ENCODE measurements at regions not wholly inside any gene's neighbourhood (a gene's known extent, or its start where the extent isn't known, plus 50 kb on each side); places are given as distances from the start of the nearest gene placed in this dataset.

DNA sequence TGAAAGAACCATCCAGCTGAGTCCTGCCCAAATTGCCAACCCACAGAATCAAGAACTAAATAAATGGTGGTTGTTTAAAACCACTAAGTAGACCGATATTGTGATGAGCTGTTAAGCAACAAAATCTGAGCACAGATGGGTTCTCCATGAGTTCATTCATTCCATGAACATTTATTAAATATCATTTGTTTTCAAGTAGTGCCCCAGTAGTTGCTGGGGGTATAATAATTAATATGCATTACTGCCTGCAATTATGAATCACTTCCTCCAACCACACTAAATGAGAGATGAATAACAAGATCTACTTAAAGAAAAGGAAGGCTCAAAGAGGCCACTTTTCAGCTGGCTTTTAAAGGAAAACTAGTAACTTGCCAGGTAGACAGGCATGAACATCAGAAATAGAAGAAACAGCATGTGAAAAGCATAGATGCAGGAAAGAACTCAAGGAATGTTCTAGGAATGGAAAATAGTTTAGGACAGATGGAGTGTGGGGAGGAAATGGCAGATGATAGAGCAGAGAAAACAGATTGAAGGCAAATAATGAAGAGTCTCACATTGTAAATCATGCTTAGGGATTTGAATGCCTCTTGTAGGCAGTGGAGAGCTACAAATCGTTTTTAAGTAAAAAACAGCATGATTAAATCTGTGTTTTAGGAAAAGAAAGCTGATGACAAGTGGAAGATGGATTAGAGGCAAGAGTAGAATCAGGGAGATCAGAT lies 641.7 kb upstream of the DIPK2B start:
- Histone ChIP-seq H3K4me1 (ENCODE audit: control insufficient read depth, insufficient read depth, low read length) (peaks cover 7% of the 10 kb centered on the region; the same call in 1 of the 2 replicates), H3K4me3 (ENCODE audit: low read depth, low read length) (no peak overlapping the region), H3K9ac (ENCODE audit: low read length) (no peak overlapping the region), H3K9me3 (ENCODE audit: control insufficient read depth, insufficient read depth, low read depth, low read length) (no peaks in the 10 kb centered on the region; the same call in 1 of the 2 replicates), H3K36me3 (ENCODE audit: control insufficient read depth, insufficient read depth, low read length) (peaks cover 93% of the 10 kb centered on the region), H3K27ac (ENCODE audit: low read depth, low read length) (no peak overlapping the region), H3K27me3 (ENCODE audit: control insufficient read depth, insufficient read depth, low read length) (no peaks in the 10 kb centered on the region)

GRCh38 chrX:45840411-45840950 lies 639.8 kb upstream of the DIPK2B start:
- Histone ChIP-seq H3K27ac (ENCODE audit: low read depth, low read length) (no peak overlapping the region), H3K27me3 (ENCODE audit: control insufficient read depth, insufficient read depth, low read length) (no peaks in the 10 kb centered on the region), H3K4me3 (ENCODE audit: low read depth, low read length) (no peak overlapping the region), H3K4me1 (ENCODE audit: control insufficient read depth, insufficient read depth, low read length) (peaks cover 7% of the 10 kb centered on the region; the same call in 1 of the 2 replicates), H3K9me3 (ENCODE audit: control insufficient read depth, insufficient read depth, low read depth, low read length) (no peaks in the 10 kb centered on the region; the same call in 1 of the 2 replicates), H3K36me3 (ENCODE audit: control insufficient read depth, insufficient read depth, low read length) (peaks cover 80% of the 10 kb centered on the region), H3K9ac (ENCODE audit: low read length) (no peak overlapping the region)

DNA sequence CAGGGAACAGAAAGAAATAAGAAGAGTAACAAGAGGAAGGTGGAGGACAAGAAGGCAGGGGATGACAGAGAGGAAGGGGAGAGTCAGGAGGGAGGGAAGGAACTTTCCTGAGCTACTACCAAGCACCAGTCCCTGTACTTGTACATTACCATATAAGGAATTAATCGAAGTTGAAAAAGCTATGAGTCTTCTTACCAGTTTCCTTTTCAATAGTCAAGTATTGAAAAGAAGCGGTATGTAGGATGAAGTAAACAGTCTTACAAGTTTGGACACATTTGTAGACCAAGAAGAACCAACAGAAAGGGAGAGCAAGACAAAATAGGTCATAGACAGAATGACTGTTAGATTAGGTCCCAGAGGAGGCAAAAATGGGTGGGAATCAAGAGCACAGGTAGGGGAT lies 629.7 kb upstream of the DIPK2B start:
- H3K9ac ChIP-seq (ENCODE audit: low read length) = peak overlapping the region; percentile 26
- H3K27me3 ChIP-seq (ENCODE audit: control insufficient read depth, insufficient read depth, low read length) = no peaks in the 10 kb centered on the region
- H3K4me1 ChIP-seq (ENCODE audit: control insufficient read depth, insufficient read depth, low read length) = peaks cover 40% of the 10 kb centered on the region
- peaks cover 75% of the 10 kb centered on the region for H3K36me3 ChIP-seq (ENCODE audit: control insufficient read depth, insufficient read depth, low read length)
- no peak overlapping the region for H3K4me3 ChIP-seq (ENCODE audit: low read depth, low read length)
- no peaks in the 10 kb centered on the region for H3K9me3 ChIP-seq (ENCODE audit: control insufficient read depth, insufficient read depth, low read depth, low read length)
- H3K27ac ChIP-seq (ENCODE audit: low read depth, low read length) = peak overlapping the region; percentile 64

DNA sequence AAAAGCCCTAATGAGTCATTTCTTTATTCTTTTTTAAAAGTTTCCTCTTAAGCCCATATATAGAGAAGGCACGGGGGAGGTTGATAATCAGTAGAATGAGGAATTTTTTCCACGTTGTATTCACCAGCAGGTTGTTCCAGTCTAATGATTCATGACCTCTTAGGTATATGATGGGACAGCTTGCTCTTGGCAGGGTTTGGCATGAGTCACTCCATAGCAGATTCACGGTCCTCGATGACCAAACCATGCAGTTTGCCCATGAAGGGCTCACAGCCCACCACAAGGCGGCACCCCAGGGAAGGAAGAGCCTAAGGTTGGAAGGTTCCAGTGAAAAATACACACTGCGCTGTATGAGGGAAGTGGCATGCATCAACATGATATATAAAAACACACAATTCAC lies 623.8 kb upstream of the DIPK2B start:
- H3K27me3 ChIP-seq (ENCODE audit: control insufficient read depth, insufficient read depth, low read length) = no peaks in the 10 kb centered on the region
- H3K9me3 ChIP-seq (ENCODE audit: control insufficient read depth, insufficient read depth, low read depth, low read length) = no peaks in the 10 kb centered on the region
- H3K4me3 ChIP-seq (ENCODE audit: low read depth, low read length) = no peak overlapping the region
- no peaks in the 10 kb centered on the region for H3K4me1 ChIP-seq (ENCODE audit: control insufficient read depth, insufficient read depth, low read length)
- H3K9ac ChIP-seq (ENCODE audit: low read length) = no peak overlapping the region
- peaks cover 83% of the 10 kb centered on the region for H3K36me3 ChIP-seq (ENCODE audit: control insufficient read depth, insufficient read depth, low read length)
- no peak overlapping the region for H3K27ac ChIP-seq (ENCODE audit: low read depth, low read length)

- Histone ChIP-seq H3K4me1 (ENCODE audit: control insufficient read depth, insufficient read depth, low read length) (no peaks in the 10 kb centered on the region), H3K9me3 (ENCODE audit: control insufficient read depth, insufficient read depth, low read depth, low read length) (no peaks in the 10 kb centered on the region), H3K4me3 (ENCODE audit: low read depth, low read length) (no peak overlapping the region), H3K36me3 (ENCODE audit: control insufficient read depth, insufficient read depth, low read length) (peaks cover 84% of the 10 kb centered on the region), H3K27ac (ENCODE audit: low read depth, low read length) (no peak overlapping the region), H3K27me3 (ENCODE audit: control insufficient read depth, insufficient read depth, low read length) (no peaks in the 10 kb centered on the region), H3K9ac (ENCODE audit: low read length) (no peak overlapping the region)
Measured at GRCh38 chrX:45823536-45823935, 622.9 kb upstream of the DIPK2B start.

- no peaks in the 10 kb centered on the region for H3K9me3 ChIP-seq (ENCODE audit: control insufficient read depth, insufficient read depth, low read depth, low read length)
- H3K27ac ChIP-seq (ENCODE audit: low read depth, low read length) = no peak overlapping the region
- no peaks in the 10 kb centered on the region for H3K4me1 ChIP-seq (ENCODE audit: control insufficient read depth, insufficient read depth, low read length)
- H3K36me3 ChIP-seq (ENCODE audit: control insufficient read depth, insufficient read depth, low read length) = peaks cover 85% of the 10 kb centered on the region
- H3K4me3 ChIP-seq (ENCODE audit: low read depth, low read length) = no peak overlapping the region
- no peak overlapping the region for H3K9ac ChIP-seq (ENCODE audit: low read length)
- H3K27me3 ChIP-seq (ENCODE audit: control insufficient read depth, insufficient read depth, low read length) = no peaks in the 10 kb centered on the region
Measured at GRCh38 chrX:45822124-45822523, 621.4 kb upstream of the DIPK2B start.

GRCh38 chrX:45818913-45819312 lies 618.2 kb upstream of the DIPK2B start:
- peaks cover 86% of the 10 kb centered on the region for H3K36me3 ChIP-seq (ENCODE audit: control insufficient read depth, insufficient read depth, low read length)
- no peak overlapping the region for H3K9ac ChIP-seq (ENCODE audit: low read length)

GRCh38 chrX:45815441-45815840 lies 614.8 kb upstream of the DIPK2B start:
- H3K4me1 ChIP-seq (ENCODE audit: control insufficient read depth, insufficient read depth, low read length) = peaks cover 18% of the 10 kb centered on the region
- H3K36me3 ChIP-seq (ENCODE audit: control insufficient read depth, insufficient read depth, low read length) = peaks cover 63% of the 10 kb centered on the region
- no peak overlapping the region for H3K27ac ChIP-seq (ENCODE audit: low read depth, low read length)
- H3K9ac ChIP-seq (ENCODE audit: low read length) = no peak overlapping the region
- no peaks in the 10 kb centered on the region for H3K27me3 ChIP-seq (ENCODE audit: control insufficient read depth, insufficient read depth, low read length)
- no peaks in the 10 kb centered on the region for H3K9me3 ChIP-seq (ENCODE audit: control insufficient read depth, insufficient read depth, low read depth, low read length)
- no peak overlapping the region for H3K4me3 ChIP-seq (ENCODE audit: low read depth, low read length)

More at GRCh38 chrX:45818913-45819312, 618.2 kb upstream of the DIPK2B start:
- H3K27me3 ChIP-seq (ENCODE audit: control insufficient read depth, insufficient read depth, low read length) = no peaks in the 10 kb centered on the region
- no peak overlapping the region for H3K4me3 ChIP-seq (ENCODE audit: low read depth, low read length)
- H3K9me3 ChIP-seq (ENCODE audit: control insufficient read depth, insufficient read depth, low read depth, low read length) = no peaks in the 10 kb centered on the region
- H3K4me1 ChIP-seq (ENCODE audit: control insufficient read depth, insufficient read depth, low read length) = no peaks in the 10 kb centered on the region
- no peak overlapping the region for H3K27ac ChIP-seq (ENCODE audit: low read depth, low read length)

- Histone ChIP-seq H3K27ac (ENCODE audit: low read depth, low read length) (no peak overlapping the region), H3K36me3 (ENCODE audit: control insufficient read depth, insufficient read depth, low read length) (peaks cover 55% of the 10 kb centered on the region), H3K4me1 (ENCODE audit: control insufficient read depth, insufficient read depth, low read length) (peaks cover 59% of the 10 kb centered on the region), H3K4me3 (ENCODE audit: low read depth, low read length) (no peak overlapping the region), H3K9ac (ENCODE audit: low read length) (no peak overlapping the region), H3K27me3 (ENCODE audit: control insufficient read depth, insufficient read depth, low read length) (no peaks in the 10 kb centered on the region), H3K9me3 (ENCODE audit: control insufficient read depth, insufficient read depth, low read depth, low read length) (no peaks in the 10 kb centered on the region)
Measured at GRCh38 chrX:45811326-45811725, 610.6 kb upstream of the DIPK2B start.

GRCh38 chrX:45807572-45808425 lies 607.1 kb upstream of the DIPK2B start:
- Histone ChIP-seq H3K27me3 (ENCODE audit: control insufficient read depth, insufficient read depth, low read length) (no peaks in the 10 kb centered on the region), H3K4me3 (ENCODE audit: low read depth, low read length) (peak overlapping the region; percentile 19; the same call in 1 of the 2 replicates), H3K9ac (ENCODE audit: low read length) (peak overlapping the region; percentile 9), H3K9me3 (ENCODE audit: control insufficient read depth, insufficient read depth, low read depth, low read length) (no peaks in the 10 kb centered on the region), H3K4me1 (ENCODE audit: control insufficient read depth, insufficient read depth, low read length) (peaks cover 86% of the 10 kb centered on the region), H3K36me3 (ENCODE audit: control insufficient read depth, insufficient read depth, low read length) (peaks cover 48% of the 10 kb centered on the region), H3K27ac (ENCODE audit: low read depth, low read length) (peak overlapping the region; percentile 71; the same call in 1 of the 2 replicates)

Measured in HUES6 (cell line).